ENCODE measurements at regions not wholly inside any gene's neighbourhood (a gene's known extent, or its start where the extent isn't known, plus 50 kb on each side); places are given as distances from the start of the nearest gene placed in this dataset.

DNA sequence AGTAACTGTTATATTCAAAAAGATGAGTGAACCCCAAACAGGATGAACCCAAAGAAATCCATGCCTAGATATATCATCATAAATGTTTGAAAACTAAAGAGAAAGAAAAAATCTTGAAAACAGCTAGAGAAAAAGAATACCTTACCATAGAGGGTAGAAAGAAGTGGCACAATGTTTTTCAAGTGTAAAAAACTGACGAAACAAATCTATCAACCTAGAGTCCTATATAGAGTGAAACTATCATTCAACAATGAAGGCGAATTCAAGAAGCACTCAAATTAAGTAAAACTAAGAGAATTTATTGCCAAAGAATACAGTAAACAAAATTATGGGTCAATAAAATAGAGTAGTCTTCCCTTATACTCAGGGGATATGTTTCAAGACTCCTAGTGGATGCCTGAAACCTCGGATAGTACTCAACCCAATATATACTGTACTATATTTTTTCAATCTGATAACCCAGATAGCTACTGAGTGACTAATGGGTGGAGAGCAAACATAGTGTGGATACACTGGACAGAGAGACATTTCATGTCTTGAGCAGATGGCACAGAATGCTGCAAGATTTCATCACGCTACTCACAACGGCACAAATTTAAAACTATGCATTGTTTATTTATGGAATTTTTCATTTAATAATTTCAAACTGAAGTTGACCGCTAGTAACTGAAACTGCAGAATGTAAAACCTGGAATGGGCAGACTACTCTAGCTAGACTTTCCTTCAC, 52.6 kb upstream of the TMEM106B start:
- ATAC-seq (ENCODE audit: low read depth) (no peak), DNase-seq (no peak)
- CTCF ChIA-PET: no interaction called here
- H3K27me3 Mint-ChIP-seq: peaks cover 5% of the 10 kb centered on the region
- H3K4me3 Mint-ChIP-seq: no peak overlapping the region
- POLR2A ChIA-PET: no interaction called here
- intact Hi-C loops (cut with micrococcal nuclease): no loop called here
- H3K4me1 Mint-ChIP-seq: no peaks in the 10 kb centered on the region
- TF ChIP-seq, protein P1, sequence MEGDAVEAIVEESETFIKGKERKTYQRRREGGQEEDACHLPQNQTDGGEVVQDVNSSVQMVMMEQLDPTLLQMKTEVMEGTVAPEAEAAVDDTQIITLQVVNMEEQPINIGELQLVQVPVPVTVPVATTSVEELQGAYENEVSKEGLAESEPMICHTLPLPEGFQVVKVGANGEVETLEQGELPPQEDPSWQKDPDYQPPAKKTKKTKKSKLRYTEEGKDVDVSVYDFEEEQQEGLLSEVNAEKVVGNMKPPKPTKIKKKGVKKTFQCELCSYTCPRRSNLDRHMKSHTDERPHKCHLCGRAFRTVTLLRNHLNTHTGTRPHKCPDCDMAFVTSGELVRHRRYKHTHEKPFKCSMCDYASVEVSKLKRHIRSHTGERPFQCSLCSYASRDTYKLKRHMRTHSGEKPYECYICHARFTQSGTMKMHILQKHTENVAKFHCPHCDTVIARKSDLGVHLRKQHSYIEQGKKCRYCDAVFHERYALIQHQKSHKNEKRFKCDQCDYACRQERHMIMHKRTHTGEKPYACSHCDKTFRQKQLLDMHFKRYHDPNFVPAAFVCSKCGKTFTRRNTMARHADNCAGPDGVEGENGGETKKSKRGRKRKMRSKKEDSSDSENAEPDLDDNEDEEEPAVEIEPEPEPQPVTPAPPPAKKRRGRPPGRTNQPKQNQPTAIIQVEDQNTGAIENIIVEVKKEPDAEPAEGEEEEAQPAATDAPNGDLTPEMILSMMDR (IDR thresholded peaks at IDR 0.05): no peak
- H3K9me3 Mint-ChIP-seq: no peaks in the 10 kb centered on the region
- no peak overlapping the region for H3K27ac Mint-ChIP-seq
- H3K36me3 Mint-ChIP-seq (ENCODE audit: low read depth): no peaks in the 10 kb centered on the region

DNA sequence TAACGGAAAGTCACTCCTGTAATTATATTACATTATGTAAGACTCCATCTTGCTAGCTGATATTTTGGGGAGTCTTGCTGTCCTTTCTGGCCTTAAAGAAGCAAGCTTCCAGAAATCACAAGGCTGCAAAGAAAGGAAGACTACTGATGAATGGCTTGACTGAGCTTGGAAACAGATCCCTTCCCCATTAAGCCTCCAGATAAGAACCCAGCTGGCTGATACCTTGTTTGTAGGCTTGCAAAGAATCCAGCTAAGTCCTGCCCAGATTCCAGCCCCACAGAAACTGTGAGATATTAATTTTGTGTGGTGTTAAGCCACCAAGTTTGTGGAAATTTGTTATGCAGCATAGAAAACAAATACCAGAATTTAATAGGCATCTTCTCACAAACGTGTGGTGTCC, 49.9 kb upstream of the TMEM106B start:
- Mint-ChIP-seq H3K36me3 (ENCODE audit: low read depth) (no peaks in the 10 kb centered on the region), H3K27ac (no peak overlapping the region), H3K4me1 (no peaks in the 10 kb centered on the region), H3K27me3 (no peaks in the 10 kb centered on the region), H3K9me3 (no peaks in the 10 kb centered on the region), H3K4me3 (no peak overlapping the region)
- DNase-seq (no peak), ATAC-seq (ENCODE audit: low read depth) (no peak)
- intact Hi-C loops (cut with micrococcal nuclease): no loop called here
- CTCF ChIA-PET: no interaction called here
- POLR2A ChIA-PET: no interaction called here
- TF ChIP-seq, protein P1 (IDR thresholded peaks at IDR 0.05): no peak

Data from activated B cell treated with CpG ODN at 0.5 μM for 24 hours (primary cell).